IMR-90 (cell line): ENCODE measurements at regions not wholly inside any gene's neighbourhood (a gene's known extent, or its start where the extent isn't known, plus 50 kb on each side); places are given as distances from the start of the nearest gene placed in this dataset.

Experiments used
- ATAC-seq: fragments of 200-7000 bp; cut with Tn5 transposase; 2 replicates; pipeline ENCODE4 v1.9.1; 2020; ENCODE audit warnings: low read depth, mild to moderate bottlenecking, moderate library complexity
- BruUV-seq: library from RNA; stranded (reverse); fragments of 400-500 nt; replicated peaks from 2 replicates; lab custom pipeline; 2021; lab: Mats Ljungman, UMichigan
- CTCF ChIA-PET: fragments of 300-600 bp; formaldehyde crosslinking; extraction: SDS; loops from one replicate; lab custom pipeline; 2021; ENCODE audit warnings: antibody characterized with exemption; lab: Yijun Ruan, JAX
- POLR2A ChIA-PET: fragments of 300-600 bp; sonication (Branson Sonifier 250); formaldehyde crosslinking; loops from one replicate; lab custom pipeline; 2022; ENCODE audit warnings: antibody characterized with exemption; ENCODE audit not compliant: unreplicated experiment; lab: Charles Lee
- DNase-seq: peaks from one replicate; pipeline ENCODE4 v3.0.0; 2013
- H2AFZ ChIP-seq: replicated peaks from 2 replicates; pipeline ENCODE3; 2013; ENCODE audit warnings: low read length, mild to moderate bottlenecking; ENCODE audit not compliant: poor library complexity
- H2AK5ac ChIP-seq: 2 replicates; pipeline ENCODE4 v1.6.1; 2013; ENCODE audit warnings: low read depth, low read length, inconsistent platforms
- H2AK9ac ChIP-seq: replicated peaks from 2 replicates; pipeline ENCODE3; 2013; ENCODE audit warnings: mild to moderate bottlenecking, low read depth, low read length, moderate library complexity; ENCODE audit not compliant: poor library complexity
- H2BK120ac ChIP-seq: 2 replicates; pipeline ENCODE4 v1.6.1; 2013; ENCODE audit warnings: low read depth, low read length, inconsistent platforms
- H2BK15ac ChIP-seq: 3 replicates; pipeline ENCODE4 v1.6.1; 2013; ENCODE audit warnings: low read depth, low read length, inconsistent platforms
- H2BK20ac ChIP-seq: 2 replicates; pipeline ENCODE4 v1.6.1; 2013; ENCODE audit warnings: low read depth, mild to moderate bottlenecking, inconsistent platforms, low read length, moderate library complexity
- H2BK5ac ChIP-seq: 2 replicates; pipeline ENCODE4 v1.6.1; 2013; ENCODE audit warnings: mild to moderate bottlenecking, low read depth, low read length, inconsistent platforms; ENCODE audit not compliant: poor library complexity, severe bottlenecking
- H3K14ac ChIP-seq: replicated peaks from 2 replicates; pipeline ENCODE4 v1.6.1; 2013; ENCODE audit warnings: low read depth, low read length, inconsistent platforms
- H3K18ac ChIP-seq: 2 replicates; pipeline ENCODE4 v1.6.1; 2013; ENCODE audit warnings: low read depth, low read length, control low read depth
- H3K23ac ChIP-seq: 2 replicates; pipeline ENCODE4 v1.6.1; 2013; ENCODE audit warnings: low read depth, low read length, inconsistent platforms
- H3K27ac ChIP-seq: 2 replicates; pipeline ENCODE4 v1.5.1; 2013; ENCODE audit warnings: mild to moderate bottlenecking, control low read depth, low read length; ENCODE audit not compliant: insufficient read depth
- H3K27me3 ChIP-seq: 2 replicates; pipeline ENCODE4 v1.6.1; 2013; ENCODE audit warnings: low read length; ENCODE audit not compliant: control insufficient read depth, insufficient read depth
- H3K36me3 ChIP-seq: 2 replicates; pipeline ENCODE4 v1.6.1; 2013; ENCODE audit warnings: low read length, mixed read lengths; ENCODE audit not compliant: control insufficient read depth, insufficient read depth
- H3K4ac ChIP-seq: 2 replicates; pipeline ENCODE4 v1.6.1; 2013; ENCODE audit warnings: low read depth, low read length, inconsistent platforms
- H3K4me1 ChIP-seq: 2 replicates; pipeline ENCODE4 v1.6.1; 2013; ENCODE audit warnings: low read length, mixed read lengths; ENCODE audit not compliant: control insufficient read depth, insufficient read depth
- H3K4me2 ChIP-seq: 2 replicates; pipeline ENCODE4 v1.6.1; 2013; ENCODE audit warnings: low read depth, mild to moderate bottlenecking, control low read depth, low read length, moderate library complexity
- H3K4me3 ChIP-seq: 2 replicates; pipeline ENCODE4 v1.5.1; 2013; ENCODE audit warnings: low read depth, mild to moderate bottlenecking, control low read depth, low read length, moderate library complexity; ENCODE audit not compliant: insufficient read depth
- H3K56ac ChIP-seq: 2 replicates; pipeline ENCODE4 v1.6.1; 2013; ENCODE audit warnings: low read length, inconsistent platforms; ENCODE audit not compliant: insufficient read depth; ENCODE audit errors: extremely low read depth
- H3K79me1 ChIP-seq, 2 experiments: 2 replicates each; pipeline ENCODE4 v1.6.1; 2013; ENCODE audit warnings: low read length in 2 of 2, inconsistent platforms in 1 of 2, low read depth in 1 of 2
- H3K9ac ChIP-seq: 2 replicates; pipeline ENCODE4 v1.6.1; 2013; ENCODE audit warnings: low read depth, low read length, control low read depth
- H3K9me1 ChIP-seq: 2 replicates; pipeline ENCODE4 v1.6.1; 2013; ENCODE audit warnings: low read length, inconsistent platforms; ENCODE audit not compliant: insufficient read depth
- H3K9me3 ChIP-seq: 2 replicates; pipeline ENCODE4 v1.6.1; 2013; ENCODE audit warnings: low read length; ENCODE audit not compliant: control insufficient read depth, insufficient read depth
- H4K20me1 ChIP-seq: 2 replicates; pipeline ENCODE4 v1.6.1; 2013; ENCODE audit warnings: low read length, inconsistent platforms; ENCODE audit not compliant: insufficient read depth
- H4K5ac ChIP-seq: 2 replicates; pipeline ENCODE4 v1.6.1; 2013; ENCODE audit warnings: mild to moderate bottlenecking, low read depth, low read length, control low read depth
- H4K8ac ChIP-seq, 2 experiments: 2 replicates each; pipeline ENCODE4 v1.6.1; 2013; ENCODE audit warnings: low read depth in 2 of 2, low read length in 2 of 2, control low read depth in 1 of 2, inconsistent platforms in 1 of 2
- H4K91ac ChIP-seq: 2 replicates; pipeline ENCODE4 v1.6.1; 2013; ENCODE audit warnings: low read depth, low read length, inconsistent platforms; ENCODE audit not compliant: insufficient read depth
- POLR2A ChIP-seq: IDR thresholded peaks from 2 replicates; pipeline ENCODE4 v1.6.1; 2012; ENCODE audit warnings: mild to moderate bottlenecking, low read depth, low read length
- WGBS, 2 experiments: methylation state at CpG; one replicate each; pipeline versions ENCODE4 v1.1.5 to v1.1.7; 2013; ENCODE audit warnings: missing lambda C conversion rate in 2 of 2; ENCODE audit not compliant: insufficient read length in 1 of 2; ENCODE audit errors: extremely low coverage in 2 of 2; 5-methylcytosine and 5-hydroxymethylcytosine counted together
- dilution Hi-C: fragments of 300-500 bp; cut with HindIII; formaldehyde crosslinking; loops from one replicate; pipeline ENCODE4 v1.14.3; 2018; ENCODE audit warnings: low sequenced_read_pairs; ENCODE audit not compliant: unreplicated experiment
- in situ Hi-C: fragments of 300-500 bp; cut with MboI; formaldehyde crosslinking; loops from 3 replicates; pipeline ENCODE4 v1.14.3; 2019; ENCODE audit warnings: low sequenced_read_pairs, inconsistent platforms, mixed read lengths
- intact Hi-C: fragments of 100-400 bp; cut with micrococcal nuclease; formaldehyde crosslinking; loops from 2 replicates; pipeline ENCODE4 v1.10.0; 2022
- TF ChIP-seq, protein P1 (sequence below): fragments of 150-350 bp; IDR thresholded peaks from 2 replicates; pipeline ENCODE4 v1.6.1; 2017; ENCODE audit warnings: mild to moderate bottlenecking, antibody characterized with exemption, low read length, low read depth

- in situ Hi-C loops: no loop called here
- Histone ChIP-seq H3K79me1 (no peaks in the 10 kb centered on the region), H2BK20ac (no peak overlapping the region), H3K27me3 (no peaks in the 10 kb centered on the region), H4K20me1 (no peaks in the 10 kb centered on the region), H3K27ac (no peak overlapping the region), H3K4me3 (no peak overlapping the region), H2AK9ac (no peak overlapping the region), H2BK5ac (no peak overlapping the region), H3K9me1 (no peaks in the 10 kb centered on the region), H3K18ac (no peak overlapping the region), H2AFZ (no peak overlapping the region), H3K36me3 (no peaks in the 10 kb centered on the region), H2AK5ac (no peak overlapping the region), H3K4ac (no peak overlapping the region), H4K8ac (no peak overlapping the region), H4K91ac (no peak overlapping the region), H4K5ac (no peak overlapping the region), H2BK120ac (no peak overlapping the region), H3K4me2 (no peak overlapping the region), H3K4me1 (no peaks in the 10 kb centered on the region), H2BK15ac (no peak overlapping the region), H3K14ac (no peak overlapping the region), H3K9ac (no peak overlapping the region), H3K56ac (no peak overlapping the region), H3K9me3 (0 out of 2 replicates have a peak, but pooled peaks cover 1% of the 10 kb centered on the region), H3K23ac (no peak overlapping the region)
- dilution Hi-C loops: no loop called here
- intact Hi-C loops: no loop called here
- TF ChIP-seq, protein P1, sequence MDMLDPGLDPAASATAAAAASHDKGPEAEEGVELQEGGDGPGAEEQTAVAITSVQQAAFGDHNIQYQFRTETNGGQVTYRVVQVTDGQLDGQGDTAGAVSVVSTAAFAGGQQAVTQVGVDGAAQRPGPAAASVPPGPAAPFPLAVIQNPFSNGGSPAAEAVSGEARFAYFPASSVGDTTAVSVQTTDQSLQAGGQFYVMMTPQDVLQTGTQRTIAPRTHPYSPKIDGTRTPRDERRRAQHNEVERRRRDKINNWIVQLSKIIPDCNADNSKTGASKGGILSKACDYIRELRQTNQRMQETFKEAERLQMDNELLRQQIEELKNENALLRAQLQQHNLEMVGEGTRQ: no peak
- TF ChIP-seq POLR2A: no peak
- no peak for ATAC-seq
- ChIA-PET POLR2A (no interaction called here), CTCF (no interaction called here)
- WGBS, 2 experiments: 14% methylated on average over 1 of the region's 2 CpGs; no CpG with 5 or more reads in 1 of the 2 experiments
- DNase-seq: no peak
- BruUV-seq: no TSS peak
Observed at GRCh38 chr2:122583159-122583917, 827.9 kb downstream of the TSN start.
